GM23248 (cell line): ENCODE measurements at regions not wholly inside any gene's neighbourhood (a gene's known extent, or its start where the extent isn't known, plus 50 kb on each side); places are given as distances from the start of the nearest gene placed in this dataset.

Experiments used
- EZH2 ChIP-seq: fragments of 200-600 bp; sonication (generic); IDR thresholded peaks from 2 replicates; pipeline ENCODE4 v1.6.1; 2018; ENCODE audit warnings: antibody characterized with exemption, mild to moderate bottlenecking; ENCODE audit not compliant: insufficient read depth, poor library complexity, severe bottlenecking
- EZH2phosphoT487 ChIP-seq: fragments of 200-600 bp; sonication (generic); IDR thresholded peaks from 2 replicates; pipeline ENCODE4 v1.6.1; 2018; ENCODE audit warnings: antibody characterized with exemption, moderate library complexity, mild to moderate bottlenecking, low read depth; ENCODE audit not compliant: insufficient read depth

- TF ChIP-seq EZH2 (no peak), EZH2phosphoT487 (no peak)
Measured at GRCh38 chr2:217330647-217331046, 470.8 kb upstream of the TNP1 start.
